GM21526 (cell line): ENCODE measurements at regions not wholly inside any gene's neighbourhood (a gene's known extent, or its start where the extent isn't known, plus 50 kb on each side); places are given as distances from the start of the nearest gene placed in this dataset.

Experiments
- ATAC-seq: cut with Tn5 transposase; IDR thresholded peaks from one replicate; pipeline ENCODE4 v1.9.1; 2021; ENCODE audit warnings: moderate library complexity; ENCODE audit not compliant: unreplicated experiment, low FRiP score

- no peak for ATAC-seq
Measured at GRCh38 chr3:87175732-87176131, 51.4 kb upstream of the CHMP2B start.

- ATAC-seq, result no peak
Measured at GRCh38 chr3:87173776-87174175, 53.3 kb upstream of the CHMP2B start.

- no peak for ATAC-seq
Measured at GRCh38 chr3:87173071-87173470, 54.0 kb upstream of the CHMP2B start.

GRCh38 chr3:87167628-87168456, 59.3 kb upstream of the CHMP2B start:
- peak; percentile 96 for ATAC-seq

- no peak for ATAC-seq
Measured at GRCh38 chr3:87164245-87164644, 62.9 kb upstream of the CHMP2B start.

GRCh38 chr3:87161851-87162250, 65.3 kb upstream of the CHMP2B start:
- ATAC-seq, result no peak

GRCh38 chr3:87161417-87161816, 65.7 kb upstream of the CHMP2B start:
- ATAC-seq, result no peak

- no peak for ATAC-seq
Measured at GRCh38 chr3:87161013-87161412, 66.1 kb upstream of the CHMP2B start.

GRCh38 chr3:87158823-87159222, 68.3 kb upstream of the CHMP2B start:
- ATAC-seq, result no peak

GRCh38 chr3:87148020-87148419, 79.1 kb upstream of the CHMP2B start:
- no peak for ATAC-seq

GRCh38 chr3:87147562-87147961, 79.5 kb upstream of the CHMP2B start:
- ATAC-seq, result no peak

GRCh38 chr3:87145553-87145952, 81.6 kb upstream of the CHMP2B start:
- ATAC-seq, result no peak

GRCh38 chr3:87136066-87136596, 91.0 kb upstream of the CHMP2B start:
- no peak for ATAC-seq

GRCh38 chr3:87135412-87135811, 91.7 kb upstream of the CHMP2B start:
- ATAC-seq, result no peak

GRCh38 chr3:87132801-87133200, 94.3 kb upstream of the CHMP2B start:
- ATAC-seq, result no peak

- no peak for ATAC-seq
Measured at GRCh38 chr3:87128006-87128405, 99.1 kb upstream of the CHMP2B start.

- no peak for ATAC-seq
Measured at GRCh38 chr3:87127281-87127680, 99.8 kb upstream of the CHMP2B start.

GRCh38 chr3:87126321-87126720, 100.8 kb upstream of the CHMP2B start:
- no peak for ATAC-seq

GRCh38 chr3:87125116-87125515, 102.0 kb upstream of the CHMP2B start:
- ATAC-seq, result no peak

- no peak for ATAC-seq
Measured at GRCh38 chr3:87122766-87123165, 104.3 kb upstream of the CHMP2B start.

GRCh38 chr3:87121856-87122255, 105.3 kb upstream of the CHMP2B start:
- no peak for ATAC-seq

GRCh38 chr3:87120881-87121280, 106.2 kb upstream of the CHMP2B start:
- no peak for ATAC-seq
